CD14-positive monocyte (primary cell): ENCODE measurements at regions not wholly inside any gene's neighbourhood (a gene's known extent, or its start where the extent isn't known, plus 50 kb on each side); places are given as distances from the start of the nearest gene placed in this dataset.

ENCODE experiments used
- DNase-seq, 3 donors: peaks; one replicate each; pipeline ENCODE4 v3.0.0-alpha.2; 2011 to 2022
- H2AFZ ChIP-seq: 2 replicates; pipeline ENCODE4 v1.6.0; 2012; ENCODE audit warnings: mild to moderate bottlenecking, low read depth, low read length, inconsistent platforms; ENCODE audit not compliant: insufficient read depth, poor library complexity, severe bottlenecking
- H3K27ac ChIP-seq, 2 donors: 1 replicate in 1 of 2; 2 replicates in 1 of 2; pipeline ENCODE4 v1.5.1; 2012 to 2013; ENCODE audit warnings: low read length in 2 of 2, control low read depth in 1 of 2, inconsistent platforms in 1 of 2, low read depth in 1 of 2, mild to moderate bottlenecking in 1 of 2
- H3K27me3 ChIP-seq, 2 donors: one replicate each; pipeline versions ENCODE4 v1.6.0 to v1.6.1; 2011 to 2013; ENCODE audit warnings: low read length in 2 of 2; ENCODE audit not compliant: control insufficient read depth in 2 of 2, insufficient read depth in 2 of 2
- H3K36me3 ChIP-seq, 2 donors: replicated peaks in 1 of 2; 1 replicate in 1 of 2; 2 replicates in 1 of 2; pipeline versions ENCODE4 v1.5.1 to v1.6.1; 2012 to 2013; ENCODE audit warnings: low read length in 2 of 2, control low read depth in 1 of 2, inconsistent platforms in 1 of 2, mild to moderate bottlenecking in 1 of 2; ENCODE audit not compliant: insufficient read depth in 2 of 2, control insufficient read depth in 1 of 2
- H3K4me1 ChIP-seq, 2 donors: 1 replicate in 1 of 2; 2 replicates in 1 of 2; pipeline versions ENCODE4 v1.5.1 to v1.6.1; 2012 to 2013; ENCODE audit warnings: low read length in 2 of 2, control low read depth in 1 of 2, inconsistent platforms in 1 of 2, mild to moderate bottlenecking in 1 of 2, moderate library complexity in 1 of 2; ENCODE audit not compliant: insufficient read depth in 2 of 2, control insufficient read depth in 1 of 2
- H3K4me2 ChIP-seq: replicated peaks from 2 replicates; pipeline ENCODE3; 2012; ENCODE audit warnings: low read length, moderate library complexity, mild to moderate bottlenecking; ENCODE audit not compliant: poor library complexity, severe bottlenecking; ENCODE audit errors: extremely low read depth
- H3K4me3 ChIP-seq, 3 experiments: fragments of 200-600 bp in 1 of 3; sonication (generic) in 1 of 3; replicated peaks in 1 of 3; 1 replicate in 2 of 3; 2 replicates in 1 of 3; pipeline ENCODE4 v1.5.1; 2011 to 2013; ENCODE audit warnings: low read length in 3 of 3, mild to moderate bottlenecking in 3 of 3, control low read depth in 2 of 3, low read depth in 2 of 3, inconsistent platforms in 1 of 3, moderate library complexity in 1 of 3
- H3K79me2 ChIP-seq: 2 replicates; pipeline ENCODE4 v1.6.0; 2012; ENCODE audit warnings: mild to moderate bottlenecking, control low read depth, inconsistent platforms, low read length, moderate library complexity; ENCODE audit not compliant: insufficient read depth
- H3K9ac ChIP-seq: 2 replicates; pipeline ENCODE4 v1.6.0; 2017; ENCODE audit warnings: low read length, mild to moderate bottlenecking; ENCODE audit not compliant: insufficient read depth, poor library complexity, severe bottlenecking
- H3K9me3 ChIP-seq, 2 donors: replicated peaks in 1 of 2; 1 replicate in 1 of 2; 2 replicates in 1 of 2; pipeline versions ENCODE4 v1.5.1 to v1.6.1; 2012 to 2013; ENCODE audit warnings: low read length in 2 of 2, control low read depth in 1 of 2; ENCODE audit not compliant: control insufficient read depth in 1 of 2, insufficient read depth in 1 of 2
- H4K20me1 ChIP-seq: 2 replicates; pipeline ENCODE4 v1.6.0; 2012; ENCODE audit warnings: mild to moderate bottlenecking, low read length, control low read depth, moderate library complexity; ENCODE audit not compliant: insufficient read depth
- H3K27ac Mint-ChIP-seq, 7 donors: one replicate each; pipeline ENCODE4 v1.8.0; 2020; ENCODE audit warnings: mild to moderate bottlenecking in 7 of 7, mixed read lengths in 7 of 7, moderate library complexity in 6 of 7, inconsistent platforms in 2 of 7
- H3K27me3 Mint-ChIP-seq, 3 donors: one replicate each; pipeline ENCODE4 v1.8.0; 2021 to 2022; ENCODE audit warnings: low read depth in 3 of 3, mild to moderate bottlenecking in 3 of 3, mixed read lengths in 3 of 3, moderate library complexity in 3 of 3, inconsistent platforms in 1 of 3
- H3K36me3 Mint-ChIP-seq, 2 donors: one replicate each; pipeline ENCODE4 v1.8.0; 2020; ENCODE audit warnings: mixed read lengths in 2 of 2, inconsistent platforms in 1 of 2, mild to moderate bottlenecking in 1 of 2
- H3K4me1 Mint-ChIP-seq: one replicate; pipeline ENCODE4 v1.8.0; 2020; ENCODE audit warnings: mild to moderate bottlenecking, mixed read lengths
- H3K4me3 Mint-ChIP-seq, 2 donors: one replicate each; pipeline ENCODE4 v1.8.0; 2020; ENCODE audit warnings: mild to moderate bottlenecking in 2 of 2, mixed read lengths in 2 of 2, moderate library complexity in 1 of 2
- H3K9me3 Mint-ChIP-seq, 7 donors: one replicate each; pipeline ENCODE4 v1.8.0; 2020 to 2022; ENCODE audit warnings: mixed read lengths in 7 of 7, mild to moderate bottlenecking in 6 of 7, moderate library complexity in 6 of 7, inconsistent platforms in 2 of 7
- WGBS: methylation state at CpG from one replicate; pipeline ENCODE4 v1.1.5; 2013; ENCODE audit warnings: missing lambda C conversion rate; ENCODE audit not compliant: insufficient coverage; 5-methylcytosine and 5-hydroxymethylcytosine counted together
- intact Hi-C, 2 donors: fragments of 100-400 bp; cut with micrococcal nuclease; formaldehyde crosslinking; loops; one replicate each; pipeline versions ENCODE4 v1.15.0 to v1.15.1; 2023
- TF ChIP-seq, protein P1 (sequence below): fragments of 200-600 bp; IDR thresholded peaks from one replicate; pipeline ENCODE4 v1.8.0; 2022; ENCODE audit warnings: antibody characterized with exemption, mild to moderate bottlenecking

DNA sequence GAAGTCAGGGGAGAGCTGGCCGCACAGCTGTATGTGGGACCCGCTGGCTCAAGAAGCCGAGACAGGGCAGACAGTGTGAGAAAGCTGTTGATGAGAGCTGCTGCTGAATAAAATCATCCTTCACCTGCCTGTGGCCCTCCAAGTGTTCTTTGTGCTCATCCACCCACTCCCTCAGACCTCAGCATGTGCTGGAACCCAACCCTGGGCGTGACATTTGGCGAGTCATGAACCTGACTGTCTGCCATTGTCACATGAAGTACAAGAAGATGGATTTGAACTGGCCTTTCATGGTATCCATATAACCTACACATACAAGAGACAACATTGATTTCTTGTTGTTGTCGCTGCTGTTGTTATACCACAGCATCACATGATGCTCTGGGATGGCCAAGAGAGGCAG is 139.7 kb upstream of the PLCXD3 start:
- Mint-ChIP-seq H3K36me3 (no peaks in the 10 kb centered on the region), H3K4me1 (no peaks in the 10 kb centered on the region), H3K9me3 (peaks cover 0 to 10% (median 3%) of the 10 kb centered on the region in 7 donors), H3K27me3 (peaks cover 0 to 1% (median 0%) of the 10 kb centered on the region in 3 donors), H3K4me3 (no peak overlapping the region), H3K27ac (no peak overlapping the region)
- no peak overlapping the region for H3K9ac ChIP-seq
- intact Hi-C loops = no loop called here
- H3K27me3 ChIP-seq = no peaks in the 10 kb centered on the region
- no peak overlapping the region for H3K4me2 ChIP-seq
- H3K36me3 ChIP-seq = no peaks in the 10 kb centered on the region
- no peaks in the 10 kb centered on the region for H4K20me1 ChIP-seq
- DNase-seq = no peak
- H3K79me2 ChIP-seq = no peaks in the 10 kb centered on the region
- no peak overlapping the region for H2AFZ ChIP-seq
- H3K9me3 ChIP-seq = no peaks in the 10 kb centered on the region
- no peak overlapping the region for H3K27ac ChIP-seq
- H3K4me3 ChIP-seq = no peak overlapping the region
- WGBS = 70% methylated on average over 2 of the region's 6 CpGs
- no peaks in the 10 kb centered on the region for H3K4me1 ChIP-seq
- TF ChIP-seq, protein P1, sequence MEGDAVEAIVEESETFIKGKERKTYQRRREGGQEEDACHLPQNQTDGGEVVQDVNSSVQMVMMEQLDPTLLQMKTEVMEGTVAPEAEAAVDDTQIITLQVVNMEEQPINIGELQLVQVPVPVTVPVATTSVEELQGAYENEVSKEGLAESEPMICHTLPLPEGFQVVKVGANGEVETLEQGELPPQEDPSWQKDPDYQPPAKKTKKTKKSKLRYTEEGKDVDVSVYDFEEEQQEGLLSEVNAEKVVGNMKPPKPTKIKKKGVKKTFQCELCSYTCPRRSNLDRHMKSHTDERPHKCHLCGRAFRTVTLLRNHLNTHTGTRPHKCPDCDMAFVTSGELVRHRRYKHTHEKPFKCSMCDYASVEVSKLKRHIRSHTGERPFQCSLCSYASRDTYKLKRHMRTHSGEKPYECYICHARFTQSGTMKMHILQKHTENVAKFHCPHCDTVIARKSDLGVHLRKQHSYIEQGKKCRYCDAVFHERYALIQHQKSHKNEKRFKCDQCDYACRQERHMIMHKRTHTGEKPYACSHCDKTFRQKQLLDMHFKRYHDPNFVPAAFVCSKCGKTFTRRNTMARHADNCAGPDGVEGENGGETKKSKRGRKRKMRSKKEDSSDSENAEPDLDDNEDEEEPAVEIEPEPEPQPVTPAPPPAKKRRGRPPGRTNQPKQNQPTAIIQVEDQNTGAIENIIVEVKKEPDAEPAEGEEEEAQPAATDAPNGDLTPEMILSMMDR = no peak

- DNase-seq = no peak
- Histone ChIP-seq H3K9me3 (no peaks in the 10 kb centered on the region), H3K9ac (no peak overlapping the region), H3K4me3 (no peak overlapping the region), H2AFZ (no peak overlapping the region), H3K4me2 (no peak overlapping the region), H4K20me1 (no peaks in the 10 kb centered on the region), H3K4me1 (no peaks in the 10 kb centered on the region), H3K36me3 (no peaks in the 10 kb centered on the region), H3K27ac (no peak overlapping the region), H3K27me3 (no peaks in the 10 kb centered on the region), H3K79me2 (no peaks in the 10 kb centered on the region)
- intact Hi-C loops = no loop called here
- H3K9me3 Mint-ChIP-seq = peaks cover 0 to 8% (median 1%) of the 10 kb centered on the region in 7 donors
- H3K36me3 Mint-ChIP-seq = no peaks in the 10 kb centered on the region
- H3K27ac Mint-ChIP-seq = no peak overlapping the region
- H3K4me3 Mint-ChIP-seq = no peak overlapping the region
- peaks cover 0 to 1% (median 0%) of the 10 kb centered on the region in 3 donors for H3K27me3 Mint-ChIP-seq
- TF ChIP-seq, protein P1 = no peak
- no CpG with 5 or more reads among the region's 3 CpGs for WGBS
- no peaks in the 10 kb centered on the region for H3K4me1 Mint-ChIP-seq
Measured at GRCh38 chr5:41649659-41650058, 139.3 kb upstream of the PLCXD3 start.
